IMR-90 (cell line): ENCODE measurements at regions not wholly inside any gene's neighbourhood (a gene's known extent, or its start where the extent isn't known, plus 50 kb on each side); places are given as distances from the start of the nearest gene placed in this dataset.

Source experiments
- ATAC-seq: fragments of 200-7000 bp; cut with Tn5 transposase; 2 replicates; pipeline ENCODE4 v1.9.1; 2020; ENCODE audit warnings: low read depth, mild to moderate bottlenecking, moderate library complexity
- BruUV-seq: library from RNA; stranded (reverse); fragments of 400-500 nt; replicated peaks from 2 replicates; lab custom pipeline; 2021; lab: Mats Ljungman, UMichigan
- CTCF ChIA-PET: fragments of 300-600 bp; formaldehyde crosslinking; extraction: SDS; loops from one replicate; lab custom pipeline; 2021; ENCODE audit warnings: antibody characterized with exemption; lab: Yijun Ruan, JAX
- POLR2A ChIA-PET: fragments of 300-600 bp; sonication (Branson Sonifier 250); formaldehyde crosslinking; loops from one replicate; lab custom pipeline; 2022; ENCODE audit warnings: antibody characterized with exemption; ENCODE audit not compliant: unreplicated experiment; lab: Charles Lee
- DNase-seq: peaks from one replicate; pipeline ENCODE4 v3.0.0; 2013
- H2AFZ ChIP-seq: replicated peaks from 2 replicates; pipeline ENCODE3; 2013; ENCODE audit warnings: low read length, mild to moderate bottlenecking; ENCODE audit not compliant: poor library complexity
- H2AK5ac ChIP-seq: 2 replicates; pipeline ENCODE4 v1.6.1; 2013; ENCODE audit warnings: low read depth, low read length, inconsistent platforms
- H2AK9ac ChIP-seq: replicated peaks from 2 replicates; pipeline ENCODE3; 2013; ENCODE audit warnings: mild to moderate bottlenecking, low read depth, low read length, moderate library complexity; ENCODE audit not compliant: poor library complexity
- H2BK120ac ChIP-seq: 2 replicates; pipeline ENCODE4 v1.6.1; 2013; ENCODE audit warnings: low read depth, low read length, inconsistent platforms
- H2BK15ac ChIP-seq: 3 replicates; pipeline ENCODE4 v1.6.1; 2013; ENCODE audit warnings: low read depth, low read length, inconsistent platforms
- H2BK20ac ChIP-seq: 2 replicates; pipeline ENCODE4 v1.6.1; 2013; ENCODE audit warnings: low read depth, mild to moderate bottlenecking, inconsistent platforms, low read length, moderate library complexity
- H2BK5ac ChIP-seq: 2 replicates; pipeline ENCODE4 v1.6.1; 2013; ENCODE audit warnings: mild to moderate bottlenecking, low read depth, low read length, inconsistent platforms; ENCODE audit not compliant: poor library complexity, severe bottlenecking
- H3K14ac ChIP-seq: replicated peaks from 2 replicates; pipeline ENCODE4 v1.6.1; 2013; ENCODE audit warnings: low read depth, low read length, inconsistent platforms
- H3K18ac ChIP-seq: 2 replicates; pipeline ENCODE4 v1.6.1; 2013; ENCODE audit warnings: low read depth, low read length, control low read depth
- H3K23ac ChIP-seq: 2 replicates; pipeline ENCODE4 v1.6.1; 2013; ENCODE audit warnings: low read depth, low read length, inconsistent platforms
- H3K27ac ChIP-seq: 2 replicates; pipeline ENCODE4 v1.5.1; 2013; ENCODE audit warnings: mild to moderate bottlenecking, control low read depth, low read length; ENCODE audit not compliant: insufficient read depth
- H3K27me3 ChIP-seq: 2 replicates; pipeline ENCODE4 v1.6.1; 2013; ENCODE audit warnings: low read length; ENCODE audit not compliant: control insufficient read depth, insufficient read depth
- H3K36me3 ChIP-seq: 2 replicates; pipeline ENCODE4 v1.6.1; 2013; ENCODE audit warnings: low read length, mixed read lengths; ENCODE audit not compliant: control insufficient read depth, insufficient read depth
- H3K4ac ChIP-seq: 2 replicates; pipeline ENCODE4 v1.6.1; 2013; ENCODE audit warnings: low read depth, low read length, inconsistent platforms
- H3K4me1 ChIP-seq: 2 replicates; pipeline ENCODE4 v1.6.1; 2013; ENCODE audit warnings: low read length, mixed read lengths; ENCODE audit not compliant: control insufficient read depth, insufficient read depth
- H3K4me2 ChIP-seq: 2 replicates; pipeline ENCODE4 v1.6.1; 2013; ENCODE audit warnings: low read depth, mild to moderate bottlenecking, control low read depth, low read length, moderate library complexity
- H3K4me3 ChIP-seq: 2 replicates; pipeline ENCODE4 v1.5.1; 2013; ENCODE audit warnings: low read depth, mild to moderate bottlenecking, control low read depth, low read length, moderate library complexity; ENCODE audit not compliant: insufficient read depth
- H3K56ac ChIP-seq: 2 replicates; pipeline ENCODE4 v1.6.1; 2013; ENCODE audit warnings: low read length, inconsistent platforms; ENCODE audit not compliant: insufficient read depth; ENCODE audit errors: extremely low read depth
- H3K79me1 ChIP-seq, 2 experiments: 2 replicates each; pipeline ENCODE4 v1.6.1; 2013; ENCODE audit warnings: low read length in 2 of 2, inconsistent platforms in 1 of 2, low read depth in 1 of 2
- H3K9ac ChIP-seq: 2 replicates; pipeline ENCODE4 v1.6.1; 2013; ENCODE audit warnings: low read depth, low read length, control low read depth
- H3K9me1 ChIP-seq: 2 replicates; pipeline ENCODE4 v1.6.1; 2013; ENCODE audit warnings: low read length, inconsistent platforms; ENCODE audit not compliant: insufficient read depth
- H3K9me3 ChIP-seq: 2 replicates; pipeline ENCODE4 v1.6.1; 2013; ENCODE audit warnings: low read length; ENCODE audit not compliant: control insufficient read depth, insufficient read depth
- H4K20me1 ChIP-seq: 2 replicates; pipeline ENCODE4 v1.6.1; 2013; ENCODE audit warnings: low read length, inconsistent platforms; ENCODE audit not compliant: insufficient read depth
- H4K5ac ChIP-seq: 2 replicates; pipeline ENCODE4 v1.6.1; 2013; ENCODE audit warnings: mild to moderate bottlenecking, low read depth, low read length, control low read depth
- H4K8ac ChIP-seq, 2 experiments: 2 replicates each; pipeline ENCODE4 v1.6.1; 2013; ENCODE audit warnings: low read depth in 2 of 2, low read length in 2 of 2, control low read depth in 1 of 2, inconsistent platforms in 1 of 2
- H4K91ac ChIP-seq: 2 replicates; pipeline ENCODE4 v1.6.1; 2013; ENCODE audit warnings: low read depth, low read length, inconsistent platforms; ENCODE audit not compliant: insufficient read depth
- BHLHE40 ChIP-seq: fragments of 150-350 bp; IDR thresholded peaks from 2 replicates; pipeline ENCODE4 v1.6.1; 2016; ENCODE audit warnings: mild to moderate bottlenecking, low read depth, low read length
- CEBPB ChIP-seq: IDR thresholded peaks from 2 replicates; pipeline ENCODE4 v1.6.1; 2012; ENCODE audit warnings: low read depth, low read length, improper control_type of control experiment
- CHD1 ChIP-seq: IDR thresholded peaks from 2 replicates; pipeline ENCODE4 v1.6.1; 2012; ENCODE audit warnings: low read depth, low read length, improper control_type of control experiment
- CTCF ChIP-seq: conservative IDR thresholded peaks from 2 replicates; pipeline ENCODE4 v1.5.1; 2012; ENCODE audit warnings: mild to moderate bottlenecking, low read depth, low read length, improper control_type of control experiment
- ELK1 ChIP-seq: fragments of 150-350 bp; IDR thresholded peaks from 2 replicates; pipeline ENCODE4 v1.6.1; 2016; ENCODE audit warnings: low read depth, mild to moderate bottlenecking, low read length, moderate library complexity, borderline replicate concordance
- FOS ChIP-seq: fragments of 150-350 bp; IDR thresholded peaks from 2 replicates; pipeline ENCODE4 v1.6.1; 2016; ENCODE audit warnings: low read depth, low read length
- MAFK ChIP-seq: IDR thresholded peaks from 2 replicates; pipeline ENCODE4 v1.6.1; 2012; ENCODE audit warnings: low read depth, low read length, improper control_type of control experiment
- MAZ ChIP-seq: IDR thresholded peaks from 2 replicates; pipeline ENCODE4 v1.6.1; 2012; ENCODE audit warnings: low read depth, mild to moderate bottlenecking, low read length, improper control_type of control experiment, moderate library complexity, borderline replicate concordance
- MXI1 ChIP-seq: IDR thresholded peaks from 2 replicates; pipeline ENCODE4 v1.6.1; 2012; ENCODE audit warnings: low read depth, mild to moderate bottlenecking, low read length, moderate library complexity, borderline replicate concordance
- NFE2L2 ChIP-seq: fragments of 150-350 bp; IDR thresholded peaks from 2 replicates; pipeline ENCODE4 v1.6.1; 2016; ENCODE audit warnings: low read depth, mild to moderate bottlenecking, low read length
- POLR2A ChIP-seq: IDR thresholded peaks from 2 replicates; pipeline ENCODE4 v1.6.1; 2012; ENCODE audit warnings: mild to moderate bottlenecking, low read depth, low read length
- RAD21 ChIP-seq: IDR thresholded peaks from 2 replicates; pipeline ENCODE4 v1.6.1; 2012; ENCODE audit warnings: low read length, improper control_type of control experiment
- RCOR1 ChIP-seq: IDR thresholded peaks from 2 replicates; pipeline ENCODE4 v1.6.1; 2012; ENCODE audit warnings: mild to moderate bottlenecking, low read length, improper control_type of control experiment; ENCODE audit not compliant: insufficient replicate concordance
- RFX5 ChIP-seq: IDR thresholded peaks from 2 replicates; pipeline ENCODE4 v1.8.0; 2012; ENCODE audit warnings: low read depth, mild to moderate bottlenecking, low read length, moderate library complexity
- SMC3 ChIP-seq: fragments of 150-350 bp; IDR thresholded peaks from 2 replicates; pipeline ENCODE4 v1.6.1; 2016; ENCODE audit warnings: low read depth, mild to moderate bottlenecking, antibody characterized with exemption, low read length, moderate library complexity
- USF2 ChIP-seq: fragments of 150-350 bp; IDR thresholded peaks from 2 replicates; pipeline ENCODE4 v1.6.1; 2017; ENCODE audit warnings: mild to moderate bottlenecking, antibody characterized with exemption, low read length, low read depth
- WGBS, 2 experiments: methylation state at CpG; one replicate each; pipeline versions ENCODE4 v1.1.5 to v1.1.7; 2013; ENCODE audit warnings: missing lambda C conversion rate in 2 of 2; ENCODE audit not compliant: insufficient read length in 1 of 2; ENCODE audit errors: extremely low coverage in 2 of 2; 5-methylcytosine and 5-hydroxymethylcytosine counted together
- dilution Hi-C: fragments of 300-500 bp; cut with HindIII; formaldehyde crosslinking; loops from one replicate; pipeline ENCODE4 v1.14.3; 2018; ENCODE audit warnings: low sequenced_read_pairs; ENCODE audit not compliant: unreplicated experiment
- in situ Hi-C: fragments of 300-500 bp; cut with MboI; formaldehyde crosslinking; loops from 3 replicates; pipeline ENCODE4 v1.14.3; 2019; ENCODE audit warnings: low sequenced_read_pairs, inconsistent platforms, mixed read lengths
- intact Hi-C: fragments of 100-400 bp; cut with micrococcal nuclease; formaldehyde crosslinking; loops from 2 replicates; pipeline ENCODE4 v1.10.0; 2022

- H2BK120ac ChIP-seq: no peak overlapping the region
- no peak overlapping the region for H3K4me2 ChIP-seq
- H3K79me1 ChIP-seq: no peaks in the 10 kb centered on the region
- WGBS, 2 experiments: no CpG with 5 or more reads among the region's 4 CpGs
- no peak overlapping the region for H3K56ac ChIP-seq
- ATAC-seq: no peak
- no TSS peak for BruUV-seq
- no peak overlapping the region for H3K4ac ChIP-seq
- H3K27me3 ChIP-seq: peaks cover 63% of the 10 kb centered on the region
- no peak overlapping the region for H2BK15ac ChIP-seq
- intact Hi-C loops (no loop called here), in situ Hi-C loops (no loop called here), dilution Hi-C loops (no loop called here)
- H3K14ac ChIP-seq: no peak overlapping the region
- no peak overlapping the region for H2AK5ac ChIP-seq
- no peaks in the 10 kb centered on the region for H3K36me3 ChIP-seq
- no peaks in the 10 kb centered on the region for H4K20me1 ChIP-seq
- H3K4me1 ChIP-seq: no peaks in the 10 kb centered on the region
- no peak overlapping the region for H3K18ac ChIP-seq
- H3K4me3 ChIP-seq: no peak overlapping the region
- no peak overlapping the region for H2AFZ ChIP-seq
- no peak overlapping the region for H2BK20ac ChIP-seq
- no peak for TF ChIP-seq RFX5
- TF ChIP-seq CTCF: no peak
- TF ChIP-seq FOS: no peak
- TF ChIP-seq MXI1: no peak
- TF ChIP-seq CEBPB: no peak
- TF ChIP-seq POLR2A: no peak
- TF ChIP-seq RCOR1: no peak
- no peak for TF ChIP-seq ELK1
- TF ChIP-seq MAFK: no peak
- TF ChIP-seq BHLHE40: no peak
- TF ChIP-seq RAD21: no peak
- TF ChIP-seq CHD1: no peak
- no peak for TF ChIP-seq MAZ
- no peak for TF ChIP-seq USF2
- TF ChIP-seq NFE2L2: no peak
- TF ChIP-seq SMC3: no peak
- H4K91ac ChIP-seq: no peak overlapping the region
- H4K5ac ChIP-seq: no peak overlapping the region
- H4K8ac ChIP-seq: no peak overlapping the region
- no peak overlapping the region for H2BK5ac ChIP-seq
- no peak overlapping the region for H3K23ac ChIP-seq
- no peak overlapping the region for H3K9ac ChIP-seq
- CTCF ChIA-PET: no interaction called here
- no peaks in the 10 kb centered on the region for H3K9me3 ChIP-seq
- H3K9me1 ChIP-seq: no peaks in the 10 kb centered on the region
- H3K27ac ChIP-seq: no peak overlapping the region
- H2AK9ac ChIP-seq: no peak overlapping the region
- no peak for DNase-seq
- POLR2A ChIA-PET: no interaction called here
Measured at GRCh38 chr3:193981504-193981903, 154.4 kb upstream of the HES1 start.
